AG09319 (cell line): ENCODE measurements at regions not wholly inside any gene's neighbourhood (a gene's known extent, or its start where the extent isn't known, plus 50 kb on each side); places are given as distances from the start of the nearest gene placed in this dataset.

Source experiments
- DNase-seq: peaks from one replicate; pipeline ENCODE4 v3.0.0-alpha.2; 2010; ENCODE audit warnings: low read depth; ENCODE audit errors: extremely low read depth
- TF ChIP-seq, protein P1 (sequence below): IDR thresholded peaks from 2 replicates; pipeline ENCODE4 v1.5.1; 2011; ENCODE audit warnings: low read depth, mild to moderate bottlenecking, inconsistent platforms, low read length, moderate library complexity

DNA sequence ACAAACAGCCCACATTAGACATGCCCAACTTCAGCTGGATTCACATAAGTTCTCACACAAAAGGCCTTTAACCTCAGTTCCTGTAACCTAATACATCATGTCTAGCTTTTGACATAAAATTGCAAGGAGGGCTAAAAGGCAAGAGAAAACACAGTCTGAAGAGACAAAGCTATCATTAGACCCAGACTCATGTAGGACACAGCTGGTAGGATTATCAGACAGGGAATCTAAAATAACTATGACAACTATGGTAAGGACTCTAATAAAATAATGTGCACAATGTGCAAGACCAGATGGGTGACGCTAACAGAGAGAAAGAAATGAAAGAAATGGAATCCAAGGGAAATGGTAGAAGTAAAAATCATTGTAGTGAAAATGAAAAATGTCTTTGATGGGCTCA, 643.2 kb upstream of the RAB6C start:
- no peak for DNase-seq
- TF ChIP-seq, protein P1, sequence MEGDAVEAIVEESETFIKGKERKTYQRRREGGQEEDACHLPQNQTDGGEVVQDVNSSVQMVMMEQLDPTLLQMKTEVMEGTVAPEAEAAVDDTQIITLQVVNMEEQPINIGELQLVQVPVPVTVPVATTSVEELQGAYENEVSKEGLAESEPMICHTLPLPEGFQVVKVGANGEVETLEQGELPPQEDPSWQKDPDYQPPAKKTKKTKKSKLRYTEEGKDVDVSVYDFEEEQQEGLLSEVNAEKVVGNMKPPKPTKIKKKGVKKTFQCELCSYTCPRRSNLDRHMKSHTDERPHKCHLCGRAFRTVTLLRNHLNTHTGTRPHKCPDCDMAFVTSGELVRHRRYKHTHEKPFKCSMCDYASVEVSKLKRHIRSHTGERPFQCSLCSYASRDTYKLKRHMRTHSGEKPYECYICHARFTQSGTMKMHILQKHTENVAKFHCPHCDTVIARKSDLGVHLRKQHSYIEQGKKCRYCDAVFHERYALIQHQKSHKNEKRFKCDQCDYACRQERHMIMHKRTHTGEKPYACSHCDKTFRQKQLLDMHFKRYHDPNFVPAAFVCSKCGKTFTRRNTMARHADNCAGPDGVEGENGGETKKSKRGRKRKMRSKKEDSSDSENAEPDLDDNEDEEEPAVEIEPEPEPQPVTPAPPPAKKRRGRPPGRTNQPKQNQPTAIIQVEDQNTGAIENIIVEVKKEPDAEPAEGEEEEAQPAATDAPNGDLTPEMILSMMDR, result no peak

DNA sequence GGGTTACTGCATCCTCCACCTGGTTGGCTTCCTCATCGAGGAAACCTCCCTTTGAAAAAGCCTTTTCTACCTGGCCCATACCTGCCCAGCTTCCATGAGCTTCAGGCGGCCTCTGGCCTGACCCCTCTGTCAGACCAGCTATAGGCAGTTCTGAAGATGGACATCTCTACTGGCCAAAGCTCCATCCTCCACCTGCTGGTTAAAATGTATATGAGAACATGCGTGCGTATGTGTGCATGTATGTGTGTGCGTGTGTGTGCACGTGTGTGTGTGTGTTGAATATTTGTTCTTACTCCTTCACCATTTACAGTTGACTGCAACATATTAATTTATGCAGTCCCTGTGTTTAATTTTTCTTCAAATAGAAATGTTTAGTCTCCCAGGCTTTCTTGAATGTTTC, 642.4 kb upstream of the RAB6C start:
- DNase-seq, result no peak
- TF ChIP-seq, protein P1, result no peak

DNA sequence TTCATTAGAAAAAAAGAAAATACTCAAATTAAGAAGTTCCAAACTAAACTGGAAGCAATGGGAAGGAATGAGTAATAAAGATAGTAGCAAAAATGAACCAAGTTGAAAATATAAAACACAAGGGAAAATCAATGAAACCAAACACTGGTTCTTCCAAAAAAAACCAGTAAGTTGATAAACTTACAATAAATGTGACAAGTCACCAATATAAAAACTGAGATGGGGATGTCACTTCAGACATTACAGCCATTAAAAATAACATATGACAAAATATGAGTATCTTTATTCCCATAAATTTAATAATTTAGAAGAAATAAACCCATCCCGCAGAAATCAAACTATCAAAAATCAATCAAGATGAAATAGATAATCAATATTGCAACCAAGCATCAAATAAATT, 633.9 kb upstream of the RAB6C start:
- TF ChIP-seq, protein P1, result no peak
- no peak for DNase-seq

- no peak for DNase-seq
- TF ChIP-seq, protein P1, result no peak
These were observed 631.8 kb upstream of the RAB6C start for GRCh38 chr2:129347486-129348217.

DNA sequence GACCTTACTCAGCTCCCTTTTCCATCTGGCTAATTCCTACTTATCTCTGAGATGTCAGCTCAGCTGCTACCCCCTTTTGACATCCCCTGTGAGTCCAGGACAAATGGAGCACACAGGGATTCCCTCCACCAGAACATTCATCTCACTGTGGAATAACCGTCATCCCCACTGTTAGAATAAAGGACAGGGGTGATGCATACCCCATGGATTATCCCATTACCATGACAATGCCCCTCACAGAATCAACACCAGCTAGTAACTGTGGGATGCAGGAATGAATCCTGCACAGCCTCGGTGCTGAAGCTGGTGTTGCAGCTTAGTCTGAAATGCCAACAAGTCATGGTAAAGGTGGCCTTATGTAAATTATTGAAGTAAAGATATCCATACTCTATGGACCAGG, 624.8 kb upstream of the RAB6C start:
- DNase-seq, result no peak

GRCh38 chr2:129361688-129362087, 617.8 kb upstream of the RAB6C start:
- TF ChIP-seq, protein P1, result no peak

More for the DNA sequence above, 624.8 kb upstream of the RAB6C start:
- TF ChIP-seq, protein P1, result no peak

GRCh38 chr2:129366263-129366662, 613.2 kb upstream of the RAB6C start:
- TF ChIP-seq, protein P1, result no peak
- no peak for DNase-seq

More at GRCh38 chr2:129361688-129362087, 617.8 kb upstream of the RAB6C start:
- DNase-seq, result no peak
